PC-3 (cell line): ENCODE measurements at regions not wholly inside any gene's neighbourhood (a gene's known extent, or its start where the extent isn't known, plus 50 kb on each side); places are given as distances from the start of the nearest gene placed in this dataset.

Source experiments
- ATAC-seq: fragments of 200-7000 bp; cut with Tn5 transposase; 2 replicates; pipeline ENCODE4 v1.9.1; 2020; ENCODE audit warnings: mild to moderate bottlenecking, moderate library complexity
- BruUV-seq: library from RNA; stranded (reverse); fragments of 400-500 nt; replicated peaks from 2 replicates; lab custom pipeline; 2021; lab: Mats Ljungman, UMichigan
- CTCF ChIA-PET: fragments of 300-600 bp; sonication (Branson Sonifier 250); formaldehyde crosslinking; loops from one replicate; lab custom pipeline; 2022; ENCODE audit warnings: antibody characterized with exemption; lab: Charles Lee
- POLR2A ChIA-PET: fragments of 300-600 bp; sonication (Branson Sonifier 250); formaldehyde crosslinking; loops from one replicate; lab custom pipeline; 2022; ENCODE audit warnings: antibody characterized with exemption; ENCODE audit not compliant: unreplicated experiment; lab: Charles Lee
- DNase-seq: peaks from one replicate; pipeline ENCODE4 v3.0.0-alpha.2; 2015
- H2AFZ ChIP-seq: fragments of 300-600 bp; sonication (generic); 2 replicates; pipeline ENCODE4 v1.6.0; 2016; ENCODE audit warnings: antibody characterized with exemption, low read length
- H3F3A ChIP-seq: fragments of 300-600 bp; sonication (generic); one replicate; pipeline ENCODE4 v1.6.0; 2017; ENCODE audit warnings: antibody characterized with exemption, low read length, control low read depth, mild to moderate bottlenecking; ENCODE audit not compliant: unreplicated experiment
- H3K27ac ChIP-seq: fragments of 300-600 bp; sonication (generic); 2 replicates; pipeline ENCODE4 v1.5.1; 2016; ENCODE audit warnings: mild to moderate bottlenecking, low read length
- H3K27me3 ChIP-seq: fragments of 300-600 bp; sonication (generic); 2 replicates; pipeline ENCODE4 v1.6.1; 2016; ENCODE audit warnings: low read length, mixed read lengths
- H3K36me3 ChIP-seq: fragments of 300-600 bp; sonication (generic); 2 replicates; pipeline ENCODE4 v1.6.1; 2016; ENCODE audit warnings: low read depth, mixed run types, low read length, mixed read lengths
- H3K4me1 ChIP-seq: fragments of 300-600 bp; sonication (generic); 2 replicates; pipeline ENCODE4 v1.5.1; 2016; ENCODE audit warnings: low read length; ENCODE audit not compliant: insufficient read depth
- H3K4me2 ChIP-seq: fragments of 300-600 bp; sonication (generic); 2 replicates; pipeline ENCODE4 v1.6.0; 2016; ENCODE audit warnings: low read length
- H3K4me3 ChIP-seq: fragments of 300-600 bp; sonication (generic); 2 replicates; pipeline ENCODE4 v1.5.1; 2016; ENCODE audit warnings: mild to moderate bottlenecking, low read length, mixed read lengths
- H3K79me2 ChIP-seq: fragments of 300-600 bp; sonication (generic); 2 replicates; pipeline ENCODE4 v1.6.1; 2017; ENCODE audit warnings: low read length, mixed read lengths
- H3K9ac ChIP-seq: fragments of 300-600 bp; sonication (generic); 2 replicates; pipeline ENCODE4 v1.6.0; 2016; ENCODE audit warnings: mild to moderate bottlenecking, low read length
- H3K9me2 ChIP-seq: fragments of 300-600 bp; sonication (generic); replicated peaks from 2 replicates; pipeline ENCODE4 v1.6.1; 2016; ENCODE audit warnings: mixed run types, low read length, mixed read lengths
- H3K9me3 ChIP-seq: fragments of 300-600 bp; sonication (generic); 2 replicates; pipeline ENCODE4 v1.6.1; 2016; ENCODE audit warnings: low read length, mixed read lengths
- H4K20me1 ChIP-seq: fragments of 300-600 bp; sonication (generic); 2 replicates; pipeline ENCODE4 v1.6.1; 2016; ENCODE audit warnings: low read length, mixed read lengths
- EZH2 ChIP-seq: fragments of 300-600 bp; sonication (generic); IDR thresholded peaks from one replicate; pipeline ENCODE4 v1.6.1; 2017; ENCODE audit warnings: antibody characterized with exemption, mild to moderate bottlenecking, low read length; ENCODE audit not compliant: unreplicated experiment
- EZH2phosphoT487 ChIP-seq: fragments of 300-600 bp; sonication (generic); IDR thresholded peaks from 2 replicates; pipeline ENCODE4 v1.6.1; 2018; ENCODE audit warnings: mild to moderate bottlenecking, antibody characterized with exemption, low read length, borderline replicate concordance
- intact Hi-C: fragments of 100-400 bp; cut with micrococcal nuclease; formaldehyde crosslinking; loops from 2 replicates; pipeline ENCODE4 v1.9.0; 2023
- TF ChIP-seq, protein P1 (sequence below): fragments of 300-600 bp; sonication (generic); conservative IDR thresholded peaks from 2 replicates; pipeline ENCODE4 v1.5.1; 2017; ENCODE audit warnings: antibody characterized with exemption, low read depth, mild to moderate bottlenecking, low read length

DNA sequence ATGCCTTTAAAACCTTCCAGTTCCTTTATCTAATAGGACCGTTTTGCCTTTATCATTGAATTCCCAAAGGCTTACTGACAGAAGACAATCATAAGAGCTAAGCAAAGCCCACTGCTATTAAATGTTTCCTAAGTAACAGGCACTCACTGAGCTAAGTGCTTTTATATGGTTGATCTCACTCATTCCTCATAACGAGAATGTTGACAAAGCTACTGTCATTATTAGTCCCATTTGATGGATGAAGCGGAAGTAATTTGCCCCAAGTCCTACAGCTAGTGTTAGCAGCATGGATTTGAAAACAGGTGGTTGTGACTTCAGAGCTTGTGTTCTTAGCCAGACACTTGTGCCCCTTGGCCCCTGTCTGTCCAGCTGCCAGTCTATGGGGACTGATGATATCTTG lies 134.8 kb upstream of the SERPINE2 start:
- Histone ChIP-seq H3K9me2 (no peaks in the 10 kb centered on the region), H3K27me3 (no peaks in the 10 kb centered on the region), H3K27ac (no peak overlapping the region), H2AFZ (no peak overlapping the region), H3K9me3 (no peaks in the 10 kb centered on the region), H3K36me3 (no peaks in the 10 kb centered on the region), H3K9ac (no peak overlapping the region), H3K4me1 (no peaks in the 10 kb centered on the region), H3F3A (no peaks in the 10 kb centered on the region), H4K20me1 (no peaks in the 10 kb centered on the region), H3K79me2 (no peaks in the 10 kb centered on the region), H3K4me3 (no peak overlapping the region), H3K4me2 (no peak overlapping the region)
- CTCF ChIA-PET: no interaction called here
- POLR2A ChIA-PET: no interaction called here
- no TSS peak for BruUV-seq
- TF ChIP-seq EZH2phosphoT487 (no peak), EZH2 (no peak)
- TF ChIP-seq, protein P1, sequence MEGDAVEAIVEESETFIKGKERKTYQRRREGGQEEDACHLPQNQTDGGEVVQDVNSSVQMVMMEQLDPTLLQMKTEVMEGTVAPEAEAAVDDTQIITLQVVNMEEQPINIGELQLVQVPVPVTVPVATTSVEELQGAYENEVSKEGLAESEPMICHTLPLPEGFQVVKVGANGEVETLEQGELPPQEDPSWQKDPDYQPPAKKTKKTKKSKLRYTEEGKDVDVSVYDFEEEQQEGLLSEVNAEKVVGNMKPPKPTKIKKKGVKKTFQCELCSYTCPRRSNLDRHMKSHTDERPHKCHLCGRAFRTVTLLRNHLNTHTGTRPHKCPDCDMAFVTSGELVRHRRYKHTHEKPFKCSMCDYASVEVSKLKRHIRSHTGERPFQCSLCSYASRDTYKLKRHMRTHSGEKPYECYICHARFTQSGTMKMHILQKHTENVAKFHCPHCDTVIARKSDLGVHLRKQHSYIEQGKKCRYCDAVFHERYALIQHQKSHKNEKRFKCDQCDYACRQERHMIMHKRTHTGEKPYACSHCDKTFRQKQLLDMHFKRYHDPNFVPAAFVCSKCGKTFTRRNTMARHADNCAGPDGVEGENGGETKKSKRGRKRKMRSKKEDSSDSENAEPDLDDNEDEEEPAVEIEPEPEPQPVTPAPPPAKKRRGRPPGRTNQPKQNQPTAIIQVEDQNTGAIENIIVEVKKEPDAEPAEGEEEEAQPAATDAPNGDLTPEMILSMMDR: no peak
- DNase-seq (no peak), ATAC-seq (no peak)
- intact Hi-C loops: no loop called here

DNA sequence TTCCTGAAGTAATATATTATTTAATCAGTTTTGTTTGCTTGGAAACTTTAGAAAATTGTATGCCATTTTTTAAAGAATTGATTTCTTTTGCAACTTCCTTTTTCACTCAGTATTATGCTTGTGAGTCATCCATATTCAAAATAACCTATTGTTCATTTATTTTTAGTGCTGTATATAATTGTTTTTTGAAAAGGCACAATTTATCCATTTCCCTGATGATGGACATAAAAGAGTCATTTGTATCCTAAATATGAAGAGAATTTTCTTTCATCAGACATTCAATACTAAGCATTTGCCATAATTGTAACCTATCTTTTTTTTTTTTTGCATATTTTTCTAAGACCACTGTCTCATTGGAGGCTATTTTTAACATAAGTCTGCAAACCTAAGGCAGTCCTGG lies 134.1 kb upstream of the SERPINE2 start:
- Histone ChIP-seq H2AFZ (no peak overlapping the region), H3K79me2 (no peaks in the 10 kb centered on the region), H3K9me2 (no peaks in the 10 kb centered on the region), H3K36me3 (no peaks in the 10 kb centered on the region), H3F3A (no peaks in the 10 kb centered on the region), H3K27ac (no peak overlapping the region), H3K4me1 (no peaks in the 10 kb centered on the region), H3K4me3 (no peak overlapping the region), H3K27me3 (no peaks in the 10 kb centered on the region), H3K9ac (no peak overlapping the region), H3K4me2 (no peak overlapping the region), H3K9me3 (no peaks in the 10 kb centered on the region), H4K20me1 (no peaks in the 10 kb centered on the region)
- intact Hi-C loops: no loop called here
- DNase-seq (no peak), ATAC-seq (no peak; the same call in 1 of the 2 replicates)
- BruUV-seq: no TSS peak
- ChIA-PET POLR2A (no interaction called here), CTCF (no interaction called here)
- no peak for TF ChIP-seq EZH2phosphoT487
- TF ChIP-seq EZH2: no peak
- TF ChIP-seq, protein P1: no peak

- Histone ChIP-seq H3K27me3 (no peaks in the 10 kb centered on the region), H3K27ac (no peak overlapping the region), H3K9ac (no peak overlapping the region), H3K4me3 (no peak overlapping the region), H2AFZ (no peak overlapping the region), H3K9me2 (no peaks in the 10 kb centered on the region), H3K36me3 (no peaks in the 10 kb centered on the region), H3K9me3 (no peaks in the 10 kb centered on the region), H3K79me2 (no peaks in the 10 kb centered on the region), H3F3A (no peaks in the 10 kb centered on the region), H4K20me1 (no peaks in the 10 kb centered on the region), H3K4me1 (no peaks in the 10 kb centered on the region), H3K4me2 (no peak overlapping the region)
- TF ChIP-seq, protein P1: no peak
- no peak for TF ChIP-seq EZH2
- no peak for TF ChIP-seq EZH2phosphoT487
- DNase-seq (no peak), ATAC-seq (no peak)
- POLR2A ChIA-PET: no interaction called here
- intact Hi-C loops: no loop called here
- no TSS peak for BruUV-seq
- CTCF ChIA-PET: no interaction called here
These were observed 132.1 kb upstream of the SERPINE2 start for GRCh38 chr2:224171226-224171625.
